ENCODE measurements at regions not wholly inside any gene's neighbourhood (a gene's known extent, or its start where the extent isn't known, plus 50 kb on each side); places are given as distances from the start of the nearest gene placed in this dataset.

GRCh38 chr2:59786684-59787083 is 766.8 kb downstream of the BCL11A start:
- TF ChIP-seq CTCF (IDR thresholded peaks at IDR 0.05; ENCODE audit: low read length) (no peak), EZH2phosphoT487 (IDR thresholded peaks at IDR 0.05; ENCODE audit: low read length) (no peak)

Measured in MM.1S (cell line).